Prostate gland (tissue), 2 donors: ENCODE measurements at regions not wholly inside any gene's neighbourhood (a gene's known extent, or its start where the extent isn't known, plus 50 kb on each side); places are given as distances from the start of the nearest gene placed in this dataset.

Experiments used
- DNase-seq: peaks from one replicate; pipeline ENCODE4 v3.0.0-alpha.2; 2019; ENCODE audit warnings: low spot score
- H3K27ac ChIP-seq, 2 donors: fragments of 200-600 bp; sonication (generic); 2 replicates each; pipeline ENCODE4 v1.5.1; 2017 to 2019
- H3K27me3 ChIP-seq: fragments of 200-600 bp; sonication (generic); replicated peaks from 2 replicates; pipeline ENCODE4 v1.5.1; 2019; ENCODE audit not compliant: insufficient read depth
- H3K36me3 ChIP-seq, 2 donors: fragments of 200-600 bp; sonication (generic); 1 replicate in 1 of 2; 2 replicates in 1 of 2; pipeline versions ENCODE4 v1.5.1 to v1.8.1; 2017 to 2019
- H3K4me1 ChIP-seq: fragments of 200-600 bp; sonication (generic); replicated peaks from 2 replicates; pipeline ENCODE4 v1.5.1; 2019
- H3K4me3 ChIP-seq, 2 donors: fragments of 200-600 bp; sonication (generic); 2 replicates each; pipeline ENCODE4 v1.5.1; 2017 to 2019
- H3K9me3 ChIP-seq: fragments of 200-600 bp; sonication (generic); 2 replicates; pipeline ENCODE4 v1.5.1; 2017
- POLR2A ChIP-seq: fragments of 450-650 bp; IDR thresholded peaks from one replicate; pipeline ENCODE4 v1.6.1; 2016; ENCODE audit warnings: antibody characterized with exemption, mild to moderate bottlenecking
- POLR2AphosphoS5 ChIP-seq: sonication (generic); formaldehyde crosslinking; IDR thresholded peaks from one replicate; pipeline ENCODE4 v1.6.1; 2017; ENCODE audit warnings: antibody characterized with exemption
- WGBS: methylation state at CpG from one replicate; pipeline ENCODE4 v1.1.5; 2018; 5-methylcytosine and 5-hydroxymethylcytosine counted together
- intact Hi-C: fragments of 100-400 bp; cut with DNase I; formaldehyde crosslinking; loops from one replicate; pipeline ENCODE4 v1.14.2; 2022
- TF ChIP-seq, protein P1 (sequence below), 4 experiments: fragments of 200-600 bp in 2 of 4; fragments of 450-650 bp in 2 of 4; sonication (generic) in 2 of 4; IDR thresholded peaks; 1 replicate in 3 of 4; 2 replicates in 1 of 4; pipeline ENCODE4 v1.5.1; 2016 to 2019; ENCODE audit warnings: antibody characterized with exemption in 4 of 4, mild to moderate bottlenecking in 2 of 4, moderate library complexity in 2 of 4

DNA sequence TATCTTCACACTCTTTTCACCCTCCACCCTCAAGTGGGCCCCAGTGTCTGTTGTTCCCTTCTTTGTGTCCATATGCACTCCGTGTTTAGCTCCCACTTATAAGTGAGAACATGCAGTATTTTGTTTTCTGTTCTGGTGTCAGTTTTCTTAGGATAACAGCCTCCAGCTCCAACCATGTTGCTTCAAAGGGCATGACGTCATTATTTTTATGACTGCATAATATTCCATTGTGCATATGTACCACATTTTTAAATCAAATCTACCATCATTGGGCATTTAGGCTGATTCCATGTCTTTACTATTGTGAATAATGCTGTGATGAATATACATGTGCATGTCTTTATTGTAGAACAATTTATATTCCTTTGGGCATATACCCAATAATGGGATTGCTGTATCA lies 140.3 kb downstream of the LYPLAL1 start:
- Histone ChIP-seq H3K36me3 (no peaks in the 10 kb centered on the region), H3K4me1 (no peaks in the 10 kb centered on the region), H3K27ac (no peak overlapping the region), H3K27me3 (no peaks in the 10 kb centered on the region), H3K9me3 (no peaks in the 10 kb centered on the region), H3K4me3 (no peak overlapping the region)
- DNase-seq: no peak
- intact Hi-C loops: no loop called here
- WGBS: 98% methylated on average over 2 of the region's 2 CpGs
- no peak for TF ChIP-seq POLR2A
- TF ChIP-seq, protein P1, sequence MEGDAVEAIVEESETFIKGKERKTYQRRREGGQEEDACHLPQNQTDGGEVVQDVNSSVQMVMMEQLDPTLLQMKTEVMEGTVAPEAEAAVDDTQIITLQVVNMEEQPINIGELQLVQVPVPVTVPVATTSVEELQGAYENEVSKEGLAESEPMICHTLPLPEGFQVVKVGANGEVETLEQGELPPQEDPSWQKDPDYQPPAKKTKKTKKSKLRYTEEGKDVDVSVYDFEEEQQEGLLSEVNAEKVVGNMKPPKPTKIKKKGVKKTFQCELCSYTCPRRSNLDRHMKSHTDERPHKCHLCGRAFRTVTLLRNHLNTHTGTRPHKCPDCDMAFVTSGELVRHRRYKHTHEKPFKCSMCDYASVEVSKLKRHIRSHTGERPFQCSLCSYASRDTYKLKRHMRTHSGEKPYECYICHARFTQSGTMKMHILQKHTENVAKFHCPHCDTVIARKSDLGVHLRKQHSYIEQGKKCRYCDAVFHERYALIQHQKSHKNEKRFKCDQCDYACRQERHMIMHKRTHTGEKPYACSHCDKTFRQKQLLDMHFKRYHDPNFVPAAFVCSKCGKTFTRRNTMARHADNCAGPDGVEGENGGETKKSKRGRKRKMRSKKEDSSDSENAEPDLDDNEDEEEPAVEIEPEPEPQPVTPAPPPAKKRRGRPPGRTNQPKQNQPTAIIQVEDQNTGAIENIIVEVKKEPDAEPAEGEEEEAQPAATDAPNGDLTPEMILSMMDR (IDR thresholded peaks at IDR 0.05): no peak
- TF ChIP-seq POLR2AphosphoS5: no peak

DNA sequence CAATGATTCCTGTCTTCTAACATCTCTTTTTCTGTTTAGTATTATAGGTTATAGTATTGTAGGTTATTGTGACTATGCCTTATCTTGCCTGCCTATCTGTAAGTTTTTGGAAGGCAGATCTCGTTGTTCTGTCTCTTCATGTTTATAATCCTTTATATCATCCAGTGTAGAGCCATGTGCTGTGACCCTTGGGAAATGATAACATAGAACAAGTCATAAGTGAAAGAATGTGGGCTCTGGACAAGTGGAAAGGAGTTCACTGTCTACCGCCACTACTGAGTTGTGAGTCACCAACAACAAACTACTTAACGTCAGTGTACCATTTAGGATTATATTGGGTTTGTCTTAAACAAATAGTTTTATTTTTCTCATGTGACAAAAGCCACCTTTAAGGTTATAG lies 139.3 kb downstream of the LYPLAL1 start:
- Histone ChIP-seq H3K27ac (no peak overlapping the region), H3K27me3 (no peaks in the 10 kb centered on the region), H3K4me1 (no peaks in the 10 kb centered on the region), H3K9me3 (no peaks in the 10 kb centered on the region), H3K4me3 (no peak overlapping the region), H3K36me3 (no peaks in the 10 kb centered on the region)
- 27% methylated on average over 3 of the region's 3 CpGs for WGBS
- TF ChIP-seq, protein P1 (IDR thresholded peaks at IDR 0.05): no peak
- TF ChIP-seq POLR2A (no peak), POLR2AphosphoS5 (no peak)
- no peak for DNase-seq
- intact Hi-C loops: no loop called here

DNA sequence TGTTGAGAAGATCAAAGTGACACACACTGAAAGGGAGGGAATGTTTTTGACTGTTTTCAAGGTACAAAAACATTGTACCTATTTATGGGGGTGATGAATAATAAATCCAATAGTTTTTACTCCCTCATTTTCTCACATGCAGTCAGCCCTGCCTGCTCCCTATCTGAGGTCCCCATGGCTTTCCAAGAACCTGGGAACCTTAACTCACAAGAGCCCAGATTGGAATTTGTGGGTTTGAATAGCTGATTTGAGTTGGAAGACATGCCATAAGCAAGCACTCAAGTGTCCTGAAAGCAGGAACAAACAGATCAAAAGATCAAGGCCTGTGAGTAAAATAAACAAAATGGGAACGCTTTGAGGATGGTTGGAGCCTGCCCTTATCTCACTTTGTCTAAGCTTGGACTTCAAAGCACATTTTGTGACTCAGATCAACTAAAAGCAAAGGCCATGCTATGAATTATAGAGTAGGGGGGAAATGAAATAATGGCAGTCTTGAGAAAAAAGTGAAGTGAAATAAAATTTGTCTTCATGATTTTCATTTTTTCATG lies 136.6 kb downstream of the LYPLAL1 start:
- 4% methylated on average over 1 of the region's 1 CpG for WGBS
- no peak overlapping the region for H3K4me3 ChIP-seq
- intact Hi-C loops: no loop called here
- no peaks in the 10 kb centered on the region for H3K36me3 ChIP-seq
- no peak for DNase-seq
- no peaks in the 10 kb centered on the region for H3K4me1 ChIP-seq
- H3K9me3 ChIP-seq: no peaks in the 10 kb centered on the region
- no peak for TF ChIP-seq POLR2A
- TF ChIP-seq, protein P1 (IDR thresholded peaks at IDR 0.05): no peak
- peak; percentile 34 for TF ChIP-seq POLR2AphosphoS5
- H3K27me3 ChIP-seq: no peaks in the 10 kb centered on the region
- H3K27ac ChIP-seq: no peak overlapping the region

DNA sequence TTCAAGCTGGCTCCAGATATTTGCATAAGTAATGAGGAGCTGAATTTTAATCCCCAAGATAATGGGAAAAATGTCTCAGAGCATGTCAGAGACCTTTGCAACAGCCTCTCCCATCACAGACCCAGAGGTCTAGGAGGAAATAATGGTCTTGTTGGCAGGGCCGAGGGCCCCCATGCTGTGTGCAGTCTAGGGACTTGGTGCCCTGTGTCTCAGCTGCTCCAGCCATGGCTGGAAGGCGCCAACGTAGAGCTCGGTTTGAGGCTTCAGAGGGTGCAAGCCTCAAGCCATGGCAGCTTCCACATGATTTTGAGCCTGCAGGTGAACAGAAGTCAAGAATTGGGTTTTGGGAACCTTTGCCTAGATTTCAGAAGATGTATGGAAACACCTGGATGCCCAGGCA lies 134.7 kb downstream of the LYPLAL1 start:
- H3K27ac ChIP-seq: no peak overlapping the region
- TF ChIP-seq POLR2A (no peak), POLR2AphosphoS5 (no peak)
- TF ChIP-seq, protein P1 (IDR thresholded peaks at IDR 0.05): no peak
- H3K4me1 ChIP-seq: no peaks in the 10 kb centered on the region
- no peaks in the 10 kb centered on the region for H3K27me3 ChIP-seq
- no peak for DNase-seq
- H3K9me3 ChIP-seq: no peaks in the 10 kb centered on the region
- no peak overlapping the region for H3K4me3 ChIP-seq
- intact Hi-C loops: no loop called here
- H3K36me3 ChIP-seq: no peaks in the 10 kb centered on the region
- 93% methylated on average over 4 of the region's 4 CpGs for WGBS
